Fibroblast of pulmonary artery (primary cell): ENCODE measurements at regions not wholly inside any gene's neighbourhood (a gene's known extent, or its start where the extent isn't known, plus 50 kb on each side); places are given as distances from the start of the nearest gene placed in this dataset.

Experiments used
- DNase-seq: peaks from one replicate; pipeline ENCODE4 v3.0.0-alpha.2; 2010; ENCODE audit warnings: low read depth
- H3K4me3 ChIP-seq: replicated peaks from 2 replicates; pipeline ENCODE4 v1.5.1; 2011; ENCODE audit warnings: low read depth, mild to moderate bottlenecking, control low read depth, low read length, moderate library complexity
- TF ChIP-seq, protein P1 (sequence below): IDR thresholded peaks from 2 replicates; pipeline ENCODE4 v1.5.1; 2011; ENCODE audit warnings: mild to moderate bottlenecking, control low read depth, low read length, inconsistent platforms; ENCODE audit errors: missing control alignments

DNA sequence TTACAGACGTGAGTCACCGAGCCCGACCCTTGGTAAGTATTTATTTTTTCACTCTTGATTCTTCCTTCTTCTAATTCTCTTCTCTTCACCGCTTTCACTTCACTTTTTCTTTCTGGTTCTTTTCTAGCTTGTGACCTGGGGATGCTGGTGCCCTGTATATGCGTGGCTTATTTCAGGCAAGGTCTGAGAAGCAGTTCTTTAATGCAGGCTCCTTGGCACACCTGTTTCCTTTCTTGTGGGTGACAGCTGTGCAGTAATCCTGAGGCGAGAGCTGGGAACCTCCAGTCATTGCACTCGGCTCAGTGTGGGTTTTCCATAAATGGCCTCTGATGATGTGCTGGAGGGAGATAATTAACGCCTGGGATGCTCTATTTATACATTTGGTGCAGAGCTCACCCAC lies 193.8 kb downstream of the TSN start:
- H3K4me3 ChIP-seq = no peak overlapping the region
- DNase-seq = no peak
- TF ChIP-seq, protein P1, sequence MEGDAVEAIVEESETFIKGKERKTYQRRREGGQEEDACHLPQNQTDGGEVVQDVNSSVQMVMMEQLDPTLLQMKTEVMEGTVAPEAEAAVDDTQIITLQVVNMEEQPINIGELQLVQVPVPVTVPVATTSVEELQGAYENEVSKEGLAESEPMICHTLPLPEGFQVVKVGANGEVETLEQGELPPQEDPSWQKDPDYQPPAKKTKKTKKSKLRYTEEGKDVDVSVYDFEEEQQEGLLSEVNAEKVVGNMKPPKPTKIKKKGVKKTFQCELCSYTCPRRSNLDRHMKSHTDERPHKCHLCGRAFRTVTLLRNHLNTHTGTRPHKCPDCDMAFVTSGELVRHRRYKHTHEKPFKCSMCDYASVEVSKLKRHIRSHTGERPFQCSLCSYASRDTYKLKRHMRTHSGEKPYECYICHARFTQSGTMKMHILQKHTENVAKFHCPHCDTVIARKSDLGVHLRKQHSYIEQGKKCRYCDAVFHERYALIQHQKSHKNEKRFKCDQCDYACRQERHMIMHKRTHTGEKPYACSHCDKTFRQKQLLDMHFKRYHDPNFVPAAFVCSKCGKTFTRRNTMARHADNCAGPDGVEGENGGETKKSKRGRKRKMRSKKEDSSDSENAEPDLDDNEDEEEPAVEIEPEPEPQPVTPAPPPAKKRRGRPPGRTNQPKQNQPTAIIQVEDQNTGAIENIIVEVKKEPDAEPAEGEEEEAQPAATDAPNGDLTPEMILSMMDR = no peak

DNA sequence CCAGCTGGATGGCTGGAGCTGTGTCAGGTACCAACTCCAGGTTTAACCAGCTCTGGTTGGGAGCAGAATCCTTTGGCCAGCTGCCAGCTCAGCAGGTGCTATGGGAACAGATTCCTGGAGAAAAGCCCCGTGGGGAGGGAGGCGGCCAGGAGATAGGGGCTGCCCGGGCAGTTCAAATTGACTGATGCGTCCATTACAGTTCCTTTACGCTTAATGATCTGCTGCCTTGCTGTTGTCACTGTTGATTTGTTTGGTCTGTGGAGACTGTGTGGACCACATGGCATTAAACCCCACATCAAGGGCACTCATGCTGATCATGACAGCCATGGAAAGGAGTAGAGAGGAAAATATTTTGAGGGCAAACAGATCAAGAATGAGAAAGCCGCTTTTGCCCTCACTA lies 200.0 kb downstream of the TSN start:
- no peak for DNase-seq
- TF ChIP-seq, protein P1 = no peak

DNA sequence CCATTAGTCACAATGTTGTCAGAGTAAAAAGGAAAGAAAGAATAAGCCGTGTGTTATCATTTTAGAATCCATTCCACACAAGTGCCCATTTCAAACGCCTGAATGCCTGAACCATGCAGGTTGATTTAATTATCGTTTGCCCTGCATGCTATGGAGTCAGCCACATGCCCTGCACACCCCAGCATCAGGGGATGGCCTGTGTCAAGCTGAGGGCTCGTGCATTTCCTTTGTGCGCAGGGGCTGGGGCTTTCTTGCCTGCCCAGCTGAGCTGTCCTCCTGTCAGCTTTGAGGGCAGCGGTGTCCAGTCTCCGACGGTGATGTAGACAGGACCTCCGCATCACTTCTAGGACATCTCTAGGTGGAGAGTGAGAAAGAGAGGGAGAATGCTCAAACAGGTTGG lies 200.4 kb downstream of the TSN start:
- no peak overlapping the region for H3K4me3 ChIP-seq
- DNase-seq = no peak
- TF ChIP-seq, protein P1 = no peak

More for the DNA sequence above, 200.0 kb downstream of the TSN start:
- no peak overlapping the region for H3K4me3 ChIP-seq

DNA sequence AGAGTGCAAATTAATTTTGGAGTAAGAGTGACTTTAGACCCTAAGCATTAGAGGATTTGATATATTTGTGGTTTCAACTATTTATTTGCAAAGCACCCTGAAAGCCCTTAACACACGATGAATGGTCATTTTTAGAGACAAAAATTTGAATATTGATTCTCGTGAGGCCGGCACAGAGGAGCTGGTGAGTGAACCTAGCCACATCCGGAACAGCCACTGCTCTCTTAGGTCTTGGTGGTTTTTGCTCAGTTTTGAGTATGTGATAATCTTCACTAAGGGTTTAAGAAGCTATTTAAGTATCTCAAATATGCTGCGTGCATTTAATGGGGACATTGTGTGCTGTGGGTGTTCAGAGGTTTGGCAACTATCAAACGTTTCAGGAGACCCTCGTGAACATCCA lies 204.8 kb downstream of the TSN start:
- TF ChIP-seq, protein P1 = no peak
- no peak overlapping the region for H3K4me3 ChIP-seq
- no peak for DNase-seq

DNA sequence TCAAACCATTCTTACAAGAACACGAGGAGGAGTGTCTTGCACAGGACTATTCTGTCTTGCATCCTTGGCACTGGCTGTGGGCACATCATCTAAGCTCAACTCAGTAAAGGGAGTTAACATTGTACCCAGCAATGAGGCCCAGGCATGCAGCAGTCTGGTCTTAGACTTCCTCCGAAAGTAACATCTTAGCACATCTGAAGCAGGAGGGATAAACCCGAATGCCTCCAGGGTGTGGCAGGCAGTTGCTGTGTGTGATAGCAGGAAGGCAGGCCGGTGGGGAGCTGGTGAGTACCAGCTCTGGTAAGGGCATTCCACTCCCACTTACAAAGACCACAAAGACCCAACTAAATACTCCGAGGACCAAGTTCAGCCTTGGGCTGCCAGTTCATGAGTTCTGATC lies 206.3 kb downstream of the TSN start:
- DNase-seq = no peak
- no peak overlapping the region for H3K4me3 ChIP-seq
- TF ChIP-seq, protein P1 = no peak

DNA sequence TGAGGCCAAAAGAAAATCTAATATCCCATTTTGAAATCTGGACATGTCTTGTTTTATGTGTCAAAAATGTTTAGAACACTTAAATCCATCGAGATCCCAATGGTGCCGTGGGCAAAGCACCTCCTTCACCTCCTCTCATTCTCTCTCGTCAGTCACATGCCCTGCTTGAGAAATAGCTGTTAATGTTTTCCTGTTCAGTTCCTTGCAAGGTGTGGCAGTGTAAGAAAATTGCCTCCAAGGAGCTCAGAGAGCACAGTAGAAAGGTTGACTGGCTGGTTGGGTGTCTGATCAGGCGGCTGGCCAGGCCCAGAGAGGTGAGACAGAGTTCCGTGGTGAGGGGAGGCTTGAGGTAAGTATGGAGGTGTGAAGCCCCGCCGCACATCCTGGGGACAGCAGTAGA lies 210.2 kb downstream of the TSN start:
- TF ChIP-seq, protein P1 = no peak
- DNase-seq = no peak
- H3K4me3 ChIP-seq = no peak overlapping the region

DNA sequence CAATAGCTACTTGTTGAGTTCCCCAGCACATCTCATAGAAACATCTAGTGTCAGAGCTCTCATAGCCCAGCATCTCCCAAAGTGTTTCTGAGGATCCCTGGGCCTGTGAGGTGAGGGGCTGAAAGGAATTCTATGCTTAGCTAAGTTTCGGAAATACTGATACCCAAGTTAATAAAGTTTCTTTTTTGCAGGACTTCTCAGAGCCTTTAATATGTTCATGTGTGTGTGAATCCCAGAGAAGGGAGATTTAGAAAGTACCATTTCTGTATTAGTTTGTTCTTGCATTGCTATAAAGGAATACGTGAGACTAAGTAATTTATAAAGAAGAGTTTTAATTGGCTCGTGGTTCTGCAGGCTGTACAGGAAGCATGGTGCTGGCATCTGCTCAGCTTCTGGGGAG lies 211.2 kb downstream of the TSN start:
- TF ChIP-seq, protein P1 = no peak
- no peak overlapping the region for H3K4me3 ChIP-seq
- no peak for DNase-seq
